Limb (tissue), 2 donors: ENCODE measurements at regions not wholly inside any gene's neighbourhood (a gene's known extent, or its start where the extent isn't known, plus 50 kb on each side); places are given as distances from the start of the nearest gene placed in this dataset.
"Not testable (repeated sequence)": the region's sequence is repeated elsewhere in the genome, so short reads cannot be mapped to it uniquely, and the experiment has no call there.

ENCODE experiments used
- DNase-seq, 2 donors: peaks; one replicate each; pipeline ENCODE4 v3.0.0-alpha.2; 2016; ENCODE audit errors: extremely low spot score in 2 of 2

GRCh38 chr10:61278556-61278955 is 174.6 kb downstream of the TMEM26 start:
- no peak for DNase-seq

GRCh38 chr10:61272781-61273180 is 180.4 kb downstream of the TMEM26 start:
- DNase-seq = no peak

DNA sequence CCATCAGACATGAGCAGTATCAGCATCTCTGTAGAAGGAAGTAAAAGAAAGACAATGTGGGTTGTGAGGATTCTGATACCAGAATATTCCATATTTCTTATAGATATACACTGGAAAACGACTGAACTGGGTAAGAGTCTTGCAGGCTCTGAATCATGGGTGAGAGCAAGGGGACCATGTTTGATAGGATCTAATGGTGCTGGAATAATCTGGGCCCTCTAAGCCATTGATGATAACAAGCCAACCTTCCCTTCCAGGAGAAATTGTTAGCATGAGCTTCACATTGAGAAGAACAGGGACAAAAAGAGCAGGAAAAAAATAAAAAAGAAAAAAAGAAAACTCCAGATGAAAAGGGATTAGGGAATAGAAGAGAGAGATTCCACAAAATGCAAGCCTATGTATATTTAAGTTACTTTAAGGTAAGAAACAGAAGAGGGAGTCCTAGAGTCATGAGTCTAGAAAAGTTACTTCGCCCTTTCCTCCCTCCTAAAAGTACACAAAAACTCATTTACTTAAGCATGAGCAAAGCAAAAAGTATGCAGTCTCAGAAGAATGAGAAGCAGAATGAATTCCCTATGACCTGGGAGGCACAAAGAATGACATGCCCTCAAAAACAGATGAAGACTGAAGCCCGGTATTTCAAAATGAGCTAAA is 181.9 kb downstream of the TMEM26 start:
- no peak for DNase-seq

DNA sequence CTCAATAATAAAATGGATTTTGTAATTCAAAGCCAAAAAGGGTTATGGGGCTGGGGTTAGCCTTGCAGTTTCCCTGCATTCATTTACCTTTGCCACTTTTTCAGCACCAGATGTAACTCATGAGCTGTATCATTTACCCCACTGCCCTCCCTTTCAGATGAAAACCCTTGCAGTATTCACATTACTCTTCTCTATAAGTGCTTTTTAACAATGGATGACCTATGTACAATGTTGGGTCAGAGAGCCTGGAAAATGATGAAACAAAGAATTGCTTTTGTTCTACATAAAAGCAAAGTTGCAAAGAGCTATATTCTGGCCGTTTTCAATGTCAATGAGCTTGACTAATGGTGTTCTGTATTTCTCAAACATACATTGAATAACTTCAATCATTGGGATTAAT is 189.7 kb downstream of the TMEM26 start:
- no peak for DNase-seq

DNA sequence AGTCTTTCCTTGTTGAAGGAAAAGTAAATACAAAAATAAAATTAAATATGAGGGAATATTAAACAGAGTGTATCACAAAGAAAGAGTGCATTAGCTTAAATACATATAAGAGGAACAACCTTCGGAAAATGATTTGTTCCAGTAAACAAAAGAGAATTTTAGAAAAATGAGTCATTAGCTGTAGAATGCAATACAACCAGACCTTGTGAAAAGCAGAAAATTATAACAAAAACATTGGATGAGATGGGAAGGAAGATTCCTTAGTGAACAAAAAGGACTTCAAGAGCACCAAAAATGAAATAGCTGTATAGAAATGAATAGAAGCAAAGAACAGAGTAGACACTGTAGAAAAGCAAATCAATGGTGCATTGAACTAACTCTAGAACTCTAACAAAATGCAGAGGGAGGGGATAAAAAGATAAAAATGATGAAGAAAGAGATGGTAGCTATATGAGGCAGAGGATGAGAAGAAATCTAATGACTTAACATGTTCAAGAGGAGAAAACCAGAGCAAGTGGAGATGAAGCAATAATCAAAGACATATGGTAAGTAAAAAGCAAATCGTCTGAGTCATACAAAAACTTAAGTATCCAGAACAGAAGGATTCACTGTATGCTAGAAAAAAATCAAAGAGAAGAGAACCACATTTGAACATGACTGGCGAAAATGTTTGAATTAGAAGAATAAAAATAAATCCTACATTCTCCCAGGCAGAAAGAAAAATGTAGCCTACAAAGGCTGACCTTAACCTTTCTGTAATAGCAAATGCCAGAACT is 190.5 kb downstream of the TMEM26 start:
- DNase-seq = no peak

GRCh38 chr10:61257956-61258496 is 195.2 kb downstream of the TMEM26 start:
- DNase-seq = no peak

DNA sequence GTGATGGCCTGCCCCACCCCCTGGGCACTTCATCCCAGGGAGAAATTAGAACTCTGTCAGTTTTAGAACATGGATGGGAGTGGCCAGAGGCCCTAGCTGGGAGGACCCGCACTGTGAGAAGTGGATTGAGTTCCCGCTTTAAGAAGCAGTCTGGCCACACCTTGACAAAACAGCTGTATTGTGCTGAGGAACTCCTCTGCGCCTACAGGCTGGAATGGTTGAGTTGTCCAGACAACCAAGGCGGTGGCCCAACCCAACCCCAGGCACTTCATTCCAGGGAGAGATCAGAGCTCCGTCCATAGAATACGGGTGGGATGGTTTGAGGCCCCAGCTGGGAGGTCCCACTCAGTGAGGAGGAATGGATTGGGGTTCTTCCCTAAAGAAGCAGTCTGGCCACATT is 196.0 kb downstream of the TMEM26 start:
- DNase-seq = no peak

DNA sequence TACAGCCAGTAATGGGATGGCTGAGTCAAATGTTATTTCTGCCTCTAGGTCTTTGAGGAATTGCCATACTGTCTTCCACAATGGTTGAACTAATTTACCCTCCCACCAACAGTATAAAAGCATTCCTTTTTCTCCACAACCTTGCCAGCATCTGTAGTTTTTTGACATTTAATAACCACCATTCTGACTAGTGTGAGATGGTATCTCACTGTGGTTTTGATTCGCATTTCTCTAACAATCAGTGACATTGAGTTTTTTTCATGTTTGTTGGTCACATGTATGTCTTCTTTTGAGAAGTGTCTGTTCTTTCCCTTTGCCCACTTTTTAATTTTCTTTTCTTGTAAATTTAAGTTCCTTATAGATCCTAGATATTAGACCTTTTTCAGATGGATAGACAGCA is 200.9 kb downstream of the TMEM26 start:
- not testable (repeated sequence) for DNase-seq

DNA sequence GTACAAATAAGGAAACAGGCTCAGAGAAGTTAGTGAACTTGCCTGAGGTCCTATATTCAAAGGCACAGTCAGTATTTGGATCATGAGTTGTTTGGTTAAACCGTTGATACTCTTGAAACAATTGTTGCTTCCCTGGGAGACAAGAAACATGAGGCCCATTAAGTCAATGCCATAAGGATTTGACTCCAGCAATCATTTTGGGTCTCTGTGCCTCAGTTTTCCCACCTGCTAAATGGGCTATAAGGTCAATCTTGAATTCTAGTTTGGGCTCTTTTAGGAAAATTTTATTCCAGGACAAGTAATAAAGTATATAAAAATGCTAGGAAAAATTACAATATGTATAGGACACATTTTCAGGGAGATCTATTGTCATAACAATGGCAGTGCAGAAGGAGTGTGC is 202.1 kb downstream of the TMEM26 start:
- DNase-seq = no peak

GRCh38 chr10:61250131-61250530 is 203.1 kb downstream of the TMEM26 start:
- no peak for DNase-seq

DNA sequence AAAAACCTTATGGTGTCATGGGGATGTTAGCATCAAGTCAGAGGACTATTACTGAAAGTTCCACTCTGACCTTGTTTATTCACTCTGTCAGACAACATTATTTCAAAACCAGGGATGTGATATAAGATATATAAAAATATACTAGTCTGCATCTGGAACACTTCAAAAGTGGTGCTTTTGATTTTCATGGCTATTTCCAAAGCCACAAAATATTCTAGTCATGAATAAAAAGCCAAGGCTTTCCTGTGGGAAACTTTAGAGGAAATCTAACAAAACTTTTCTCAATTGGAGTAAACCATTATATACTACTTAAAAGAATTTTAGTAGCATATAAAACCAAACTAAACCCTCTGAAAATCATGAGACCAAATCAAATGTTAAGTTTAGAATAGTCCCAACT is 205.2 kb downstream of the TMEM26 start:
- no peak for DNase-seq

- no peak for DNase-seq
Observed at GRCh38 chr10:61244261-61244775, 208.9 kb downstream of the TMEM26 start.

- DNase-seq = no peak
Observed at GRCh38 chr10:61232780-61233179, 220.4 kb downstream of the TMEM26 start.

- no peak for DNase-seq
Observed at GRCh38 chr10:61225939-61226338, 227.2 kb downstream of the TMEM26 start.

- DNase-seq = no peak
Observed at GRCh38 chr10:61223576-61223975, 229.6 kb downstream of the TMEM26 start.

DNA sequence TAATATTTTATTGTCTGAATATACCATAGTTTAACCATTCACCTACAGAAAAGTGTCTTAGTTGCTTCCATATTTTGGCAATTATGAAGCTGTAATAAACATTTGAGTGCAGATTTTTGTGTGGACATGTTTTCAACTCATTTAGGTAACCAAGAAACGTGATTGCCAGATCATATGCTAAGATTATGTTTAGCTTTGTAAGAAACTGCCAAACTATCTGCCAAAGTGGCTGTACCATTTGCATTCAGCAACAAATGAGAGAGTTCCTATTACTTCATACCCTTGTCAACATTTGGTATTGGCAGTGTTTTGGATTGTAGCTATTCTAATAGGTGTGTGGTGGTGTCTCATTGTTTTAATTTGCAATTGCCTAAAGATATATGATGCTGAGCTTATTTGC is 233.5 kb downstream of the TMEM26 start:
- no peak for DNase-seq

GRCh38 chr10:61217851-61218565 is 235.2 kb downstream of the TMEM26 start:
- no peak for DNase-seq

DNA sequence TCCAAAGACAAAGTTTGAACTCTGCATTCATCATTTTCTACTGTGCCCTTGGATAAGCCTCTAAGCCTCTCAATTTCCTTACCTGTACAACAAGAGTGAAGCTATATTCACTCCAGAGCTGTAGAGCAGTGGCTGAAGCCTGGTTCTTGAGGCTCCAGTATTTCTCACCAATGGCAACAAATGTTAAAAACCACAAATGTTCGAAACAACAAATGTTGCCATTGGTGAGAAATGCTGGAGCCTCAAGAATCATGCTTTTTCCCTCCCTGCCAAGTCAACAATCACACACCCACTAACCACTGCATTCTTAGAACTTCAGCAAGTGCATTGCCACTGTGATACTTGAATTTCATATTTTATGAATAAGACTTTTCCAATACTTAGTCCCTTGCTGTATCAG is 237.9 kb downstream of the TMEM26 start:
- no peak for DNase-seq

DNA sequence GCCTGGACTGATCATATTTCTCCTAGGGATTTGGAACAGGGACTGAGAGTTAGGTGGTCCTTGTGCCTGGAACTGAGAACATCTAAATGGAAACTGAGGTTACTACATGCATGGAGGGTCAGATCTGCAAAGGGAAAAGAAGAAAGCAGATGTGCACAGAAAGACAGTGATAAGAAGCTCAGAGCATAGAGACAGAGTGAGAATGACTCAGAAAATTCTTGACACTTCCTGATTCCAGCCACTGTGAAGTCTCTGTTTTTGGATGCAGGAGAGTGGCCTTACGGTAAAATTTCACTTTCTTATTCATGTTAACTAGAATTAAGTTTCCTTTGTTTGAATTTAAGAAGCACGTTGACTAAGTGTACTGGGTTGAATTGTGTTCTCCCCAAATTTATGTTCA is 241.7 kb downstream of the TMEM26 start:
- DNase-seq = no peak

DNA sequence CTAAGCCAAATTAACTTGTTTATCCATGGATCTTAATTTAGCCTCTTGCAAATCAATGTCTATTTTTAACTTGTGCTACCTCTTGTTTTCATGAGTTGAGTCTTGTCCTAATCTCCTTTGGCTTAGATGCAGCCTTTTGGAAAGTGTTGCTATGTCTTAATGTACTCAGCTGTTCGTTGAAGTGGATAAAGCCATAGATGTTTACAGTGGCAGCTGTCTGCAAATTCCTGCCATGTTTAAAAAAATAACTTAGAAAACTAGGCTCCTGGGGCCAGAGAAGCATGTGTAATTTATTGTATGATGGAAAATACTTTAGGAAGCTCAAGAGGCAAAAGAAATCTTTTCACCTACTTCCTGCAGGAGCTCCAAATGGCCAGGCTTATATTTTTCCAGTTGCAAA is 253.1 kb upstream of the RHOBTB1 start:
- DNase-seq = peak in 1 of 2 donors; percentile 86

DNA sequence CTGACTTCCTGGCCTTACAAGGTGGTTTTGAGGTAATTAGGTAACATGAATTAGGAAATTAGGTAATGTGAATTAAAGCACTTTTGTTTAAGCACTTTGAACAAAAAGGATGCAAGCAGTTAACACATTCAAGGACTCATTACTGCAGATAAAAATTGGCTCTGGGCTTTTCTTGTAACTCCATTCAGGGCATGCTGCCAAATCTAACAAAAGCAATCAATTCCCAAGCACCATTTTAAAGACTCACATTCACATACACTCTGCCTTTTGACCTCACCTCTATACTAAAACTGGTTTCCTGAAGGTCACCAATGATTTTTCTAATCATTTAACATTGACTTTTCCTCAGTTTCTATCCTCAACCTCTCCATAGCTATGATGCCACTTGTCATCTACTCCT is 251.2 kb upstream of the RHOBTB1 start:
- no peak for DNase-seq

DNA sequence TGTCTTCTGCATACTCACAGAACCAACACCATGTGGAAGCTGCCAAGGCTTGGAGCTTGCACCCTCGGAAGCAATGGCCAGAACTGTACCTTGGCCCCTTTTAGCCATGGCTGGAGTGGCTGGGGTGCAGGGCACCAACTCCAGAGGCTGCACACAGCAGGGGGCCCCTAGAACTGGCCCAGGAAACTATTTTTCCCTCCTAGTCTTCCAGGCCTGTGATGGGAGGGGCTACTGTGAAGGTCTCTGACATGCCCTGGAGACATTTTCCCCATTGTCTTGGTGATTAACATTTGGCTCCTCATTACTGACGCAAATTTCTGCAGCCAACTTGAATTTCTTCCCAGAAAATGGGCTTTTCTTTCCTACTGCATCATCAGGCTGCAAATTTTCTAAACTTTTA is 248.6 kb upstream of the RHOBTB1 start:
- not testable (repeated sequence) for DNase-seq
